Testis (tissue), 2 donors: ENCODE measurements at regions not wholly inside any gene's neighbourhood (a gene's known extent, or its start where the extent isn't known, plus 50 kb on each side); places are given as distances from the start of the nearest gene placed in this dataset.

Experiments used
- POLR2A ChIP-seq: fragments of 450-650 bp; IDR thresholded peaks from one replicate; pipeline ENCODE4 v1.6.1; 2017; ENCODE audit warnings: antibody characterized with exemption, mild to moderate bottlenecking, moderate library complexity
- TF ChIP-seq, protein P1 (sequence below), 3 experiments: fragments of 450-650 bp in 2 of 3; fragments of 200-600 bp in 1 of 3; sonication (generic) in 1 of 3; IDR thresholded peaks; one replicate each; pipeline ENCODE4 v1.5.1; 2016 to 2019; ENCODE audit warnings: antibody characterized with exemption in 3 of 3, mild to moderate bottlenecking in 2 of 3, moderate library complexity in 1 of 3

DNA sequence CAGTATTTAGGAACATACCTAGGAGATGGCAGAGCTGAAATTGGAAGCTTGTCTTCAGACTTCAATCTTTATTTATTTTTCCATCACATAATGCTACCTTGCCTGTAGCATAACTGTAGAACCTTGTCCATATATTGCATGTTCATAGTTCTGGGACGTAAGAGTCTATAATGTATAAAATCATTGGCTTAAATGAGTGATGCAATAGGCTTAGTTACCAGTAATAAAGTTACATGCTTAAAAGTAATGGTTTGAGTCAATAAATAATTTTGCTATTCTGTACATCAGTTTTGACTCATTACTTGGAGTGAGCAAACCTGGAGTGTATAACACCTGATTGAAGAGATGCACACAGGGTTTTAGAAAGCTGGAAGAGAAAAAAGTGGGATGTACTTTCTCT lies 229.3 kb downstream of the CDCA7 start:
- TF ChIP-seq, protein P1, sequence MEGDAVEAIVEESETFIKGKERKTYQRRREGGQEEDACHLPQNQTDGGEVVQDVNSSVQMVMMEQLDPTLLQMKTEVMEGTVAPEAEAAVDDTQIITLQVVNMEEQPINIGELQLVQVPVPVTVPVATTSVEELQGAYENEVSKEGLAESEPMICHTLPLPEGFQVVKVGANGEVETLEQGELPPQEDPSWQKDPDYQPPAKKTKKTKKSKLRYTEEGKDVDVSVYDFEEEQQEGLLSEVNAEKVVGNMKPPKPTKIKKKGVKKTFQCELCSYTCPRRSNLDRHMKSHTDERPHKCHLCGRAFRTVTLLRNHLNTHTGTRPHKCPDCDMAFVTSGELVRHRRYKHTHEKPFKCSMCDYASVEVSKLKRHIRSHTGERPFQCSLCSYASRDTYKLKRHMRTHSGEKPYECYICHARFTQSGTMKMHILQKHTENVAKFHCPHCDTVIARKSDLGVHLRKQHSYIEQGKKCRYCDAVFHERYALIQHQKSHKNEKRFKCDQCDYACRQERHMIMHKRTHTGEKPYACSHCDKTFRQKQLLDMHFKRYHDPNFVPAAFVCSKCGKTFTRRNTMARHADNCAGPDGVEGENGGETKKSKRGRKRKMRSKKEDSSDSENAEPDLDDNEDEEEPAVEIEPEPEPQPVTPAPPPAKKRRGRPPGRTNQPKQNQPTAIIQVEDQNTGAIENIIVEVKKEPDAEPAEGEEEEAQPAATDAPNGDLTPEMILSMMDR (IDR thresholded peaks at IDR 0.05), result no peak
- no peak for TF ChIP-seq POLR2A
